ENCODE measurements at regions not wholly inside any gene's neighbourhood (a gene's known extent, or its start where the extent isn't known, plus 50 kb on each side); places are given as distances from the start of the nearest gene placed in this dataset.

DNA sequence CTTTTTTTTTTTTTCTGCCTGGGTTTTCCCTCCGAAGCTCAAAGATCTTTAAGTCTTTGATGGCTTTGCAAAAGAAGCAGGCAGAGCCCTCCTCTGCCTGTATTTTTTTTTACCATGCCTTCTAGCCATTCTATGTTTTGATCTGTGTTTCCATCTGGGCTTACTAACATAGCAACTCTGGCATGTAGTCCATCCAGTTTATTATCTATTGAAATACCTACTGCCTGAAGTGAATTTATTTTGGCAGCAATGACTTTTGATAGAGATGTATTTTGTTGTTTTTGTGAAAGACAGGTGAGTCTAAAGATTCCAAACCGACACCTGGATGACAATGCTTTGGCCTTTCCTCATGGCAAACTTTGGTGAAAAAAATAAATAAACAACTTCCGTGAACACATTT lies 1157.7 kb upstream of the MAP3K7 start:
- TF ChIP-seq CTCF (IDR thresholded peaks at IDR 0.05) (no peak), POLR2A (IDR thresholded peaks at IDR 0.05) (no peak)
